ENCODE measurements at regions not wholly inside any gene's neighbourhood (a gene's known extent, or its start where the extent isn't known, plus 50 kb on each side); places are given as distances from the start of the nearest gene placed in this dataset.

DNA sequence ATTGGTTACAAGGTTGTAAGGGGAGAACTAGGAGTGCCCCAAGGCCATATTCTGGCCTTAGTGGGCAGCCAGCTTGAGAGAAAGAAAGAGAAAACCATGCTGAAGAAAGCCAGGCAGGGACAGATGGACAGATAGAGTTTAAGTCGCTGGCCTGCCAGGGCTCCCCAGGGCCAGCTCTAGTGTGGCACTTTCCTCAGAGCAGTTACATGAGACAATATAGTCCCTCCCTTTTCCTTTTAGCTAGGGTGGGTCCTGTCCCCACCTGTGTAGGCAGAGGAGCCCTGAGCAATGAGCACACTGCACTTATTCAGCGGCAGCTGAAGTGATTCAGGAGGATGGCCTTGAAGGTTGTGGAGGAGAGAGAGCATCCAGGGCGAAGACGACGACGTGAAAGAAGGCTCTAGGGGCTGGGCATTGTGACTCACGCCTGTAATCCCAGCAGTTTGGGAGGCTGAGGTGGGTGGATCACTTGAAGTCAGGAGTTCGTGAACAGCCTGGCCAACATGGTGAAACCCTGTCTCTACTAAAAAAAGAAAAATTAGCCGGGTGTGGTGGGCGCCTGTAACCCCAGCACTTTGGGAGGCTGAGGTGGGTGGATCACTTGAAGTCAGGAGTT lies 152.0 kb upstream of the SLC1A4 start:
- H3K27ac ChIP-seq (ENCODE audit: extremely low read length, insufficient read depth, low read length) = no peak overlapping the region
- H3K79me2 ChIP-seq (ENCODE audit: insufficient read depth, low read length) = no peaks in the 10 kb centered on the region
- ATAC-seq (peak; percentile 52), FAIRE-seq (no peak), DNase-seq (ENCODE audit: low spot score) (no peak)
- no peak overlapping the region for H3K9ac ChIP-seq (ENCODE audit: insufficient read depth, low read depth, low read length)
- no peak overlapping the region for H2AFZ ChIP-seq (ENCODE audit: low read length)
- H3K9me3 ChIP-seq (ENCODE audit: low read length) = no peaks in the 10 kb centered on the region
- H3K4me1 ChIP-seq (ENCODE audit: insufficient read depth, low read length) = peaks cover 66% of the 10 kb centered on the region
- H3K27me3 ChIP-seq (ENCODE audit: control insufficient read depth in 1 of 2, insufficient read depth in 2 of 2, low read length in 2 of 2) = peaks cover 1 to 4% of the 10 kb centered on the region in 2 experiments; a peak in 3 of 5 replicates
- 29% methylated on average over 10 of the region's 10 CpGs for WGBS (ENCODE audit: low lambda C conversion rate)
- POLR2A ChIA-PET = interaction anchor here (0.7 to 1.8 kb wide), 3 partner anchors 86 to 184 kb away, joined by 3 to 5 read pairs (median 4); partner anchors contain the start of gene SERTAD2
- in situ Hi-C loops (cut with HindIII; ENCODE audit: extremely low pct_ligation_motif_present, low pct_unique_long_range_greater_than_20kb) (no loop called here), intact Hi-C loops (cut with micrococcal nuclease; ENCODE audit: unreplicated experiment) (loop anchor here (2.0 kb wide), 1 partner anchor 22 kb away; no protein-coding TSS in a partner anchor)
- CTCF ChIA-PET (ENCODE audit: low intra/inter-chr PET ratio, low total read pairs) = no interaction called here
- BruUV-seq (replicated peaks) = no TSS peak
- H3K4me3 ChIP-seq (replicated peaks in 1 of 3; ENCODE audit: insufficient read depth in 1 of 3, low read depth in 2 of 3, low read length in 3 of 3) = peak overlapping the region in 1 of 3 experiments; percentile 23; a peak in 2 of 6 replicates
- H3K36me3 ChIP-seq (replicated peaks in 1 of 2; ENCODE audit: control insufficient read depth in 1 of 2, insufficient read depth in 2 of 2, low read length in 2 of 2) = no peaks in the 10 kb centered on the region
- peak overlapping the region; percentile 73 for H3K4me2 ChIP-seq (ENCODE audit: low read depth, low read length)
- H4K20me1 ChIP-seq (ENCODE audit: insufficient read depth, low read length) = no peaks in the 10 kb centered on the region
- TF ChIP-seq, protein P1, sequence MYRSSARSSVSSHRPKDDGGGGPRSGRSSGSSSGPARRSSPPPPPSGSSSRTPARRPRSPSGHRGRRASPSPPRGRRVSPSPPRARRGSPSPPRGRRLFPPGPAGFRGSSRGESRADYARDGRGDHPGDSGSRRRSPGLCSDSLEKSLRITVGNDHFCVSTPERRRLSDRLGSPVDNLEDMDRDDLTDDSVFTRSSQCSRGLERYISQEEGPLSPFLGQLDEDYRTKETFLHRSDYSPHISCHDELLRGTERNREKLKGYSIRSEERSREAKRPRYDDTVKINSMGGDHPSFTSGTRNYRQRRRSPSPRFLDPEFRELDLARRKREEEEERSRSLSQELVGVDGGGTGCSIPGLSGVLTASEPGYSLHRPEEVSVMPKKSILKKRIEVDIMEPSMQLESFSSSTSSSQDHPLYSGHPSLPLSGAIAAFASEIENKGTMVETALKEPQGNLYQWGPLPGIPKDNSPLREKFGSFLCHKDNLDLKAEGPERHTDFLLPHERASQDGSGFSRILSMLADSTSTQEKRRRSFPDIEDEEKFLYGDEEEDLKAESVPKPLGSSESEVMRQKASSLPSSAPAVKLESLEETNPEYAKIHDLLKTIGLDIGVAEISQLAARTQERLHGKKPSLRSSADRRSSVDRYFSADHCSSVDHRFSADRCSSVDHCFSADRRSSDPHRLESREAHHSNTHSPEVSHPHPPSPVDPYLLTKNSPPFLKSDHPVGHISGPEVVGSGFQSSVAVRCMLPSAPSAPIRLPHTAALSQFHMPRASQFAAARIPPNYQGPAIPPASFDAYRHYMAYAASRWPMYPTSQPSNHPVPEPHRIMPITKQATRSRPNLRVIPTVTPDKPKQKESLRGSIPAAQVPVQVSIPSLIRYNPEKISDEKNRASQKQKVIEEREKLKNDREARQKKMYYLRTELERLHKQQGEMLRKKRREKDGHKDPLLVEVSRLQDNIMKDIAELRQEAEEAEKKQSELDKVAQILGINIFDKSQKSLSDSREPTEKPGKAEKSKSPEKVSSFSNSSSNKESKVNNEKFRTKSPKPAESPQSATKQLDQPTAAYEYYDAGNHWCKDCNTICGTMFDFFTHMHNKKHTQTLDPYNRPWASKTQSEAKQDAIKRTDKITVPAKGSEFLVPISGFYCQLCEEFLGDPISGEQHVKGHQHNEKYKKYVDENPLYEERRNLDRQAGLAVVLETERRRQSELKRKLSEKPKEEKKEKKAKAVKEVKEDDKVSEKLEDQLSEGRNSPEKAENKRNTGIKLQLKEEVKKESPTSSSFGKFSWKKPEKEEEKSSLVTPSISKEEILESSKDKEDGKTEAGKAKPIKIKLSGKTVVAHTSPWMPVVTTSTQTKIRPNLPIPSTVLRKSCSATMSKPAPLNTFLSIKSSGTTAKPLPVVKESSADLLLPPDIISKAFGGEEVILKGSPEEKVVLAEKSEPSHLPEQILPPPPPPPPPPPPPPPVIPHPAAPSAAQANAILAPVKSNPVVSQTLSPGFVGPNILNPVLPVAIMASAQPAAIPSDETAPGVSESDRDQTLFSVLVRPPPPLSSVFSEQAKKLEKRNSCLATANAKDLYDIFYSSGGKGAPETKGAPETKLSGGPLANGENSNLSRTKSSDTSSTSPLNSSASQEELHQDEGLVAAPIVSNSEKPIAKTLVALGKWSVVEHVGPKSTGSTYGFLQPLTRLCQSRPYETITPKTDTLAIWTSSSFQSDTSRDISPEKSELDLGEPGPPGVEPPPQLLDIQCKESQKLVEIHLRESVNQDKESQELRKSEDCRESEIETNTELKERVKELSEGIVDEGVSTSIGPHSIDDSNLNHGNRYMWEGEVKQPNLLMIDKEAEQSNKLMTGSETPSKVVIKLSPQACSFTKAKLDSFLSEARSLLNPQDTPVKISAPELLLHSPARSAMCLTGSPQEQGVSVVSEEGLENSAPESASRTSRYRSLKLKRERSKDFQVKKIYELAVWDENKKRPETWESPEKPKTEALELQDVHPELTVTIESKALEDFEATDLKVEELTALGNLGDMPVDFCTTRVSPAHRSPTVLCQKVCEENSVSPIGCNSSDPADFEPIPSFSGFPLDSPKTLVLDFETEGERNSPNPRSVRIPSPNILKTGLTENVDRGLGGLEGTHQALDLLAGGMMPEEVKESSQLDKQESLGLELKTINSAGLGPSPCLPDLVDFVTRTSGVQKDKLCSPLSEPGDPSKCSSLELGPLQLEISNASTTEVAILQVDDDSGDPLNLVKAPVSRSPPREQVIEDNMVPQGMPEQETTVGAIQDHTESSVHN (CRISPR knock-in tag; IDR thresholded peaks at IDR 0.05) = 0 out of 2 replicates have a peak, but pooled peaks have one; percentile 34
- TF ChIP-seq NFKB2 (CRISPR knock-in tag; IDR thresholded peaks at IDR 0.05; ENCODE audit: borderline replicate concordance) (0 out of 2 replicates have a peak, but pooled peaks have one; percentile 31), ZNF891 (CRISPR knock-in tag; IDR thresholded peaks at IDR 0.05) (no peak), ZNF430 (CRISPR knock-in tag; IDR thresholded peaks at IDR 0.05) (no peak), MXD4 (CRISPR knock-in tag; IDR thresholded peaks at IDR 0.05) (0 out of 2 replicates have a peak, but pooled peaks have one; percentile 8), NR2F2 (IDR thresholded peaks at IDR 0.05; ENCODE audit: borderline replicate concordance, low read depth) (no peak), PHF21A (CRISPR knock-in tag; IDR thresholded peaks at IDR 0.05) (0 out of 2 replicates have a peak, but pooled peaks have one; percentile 25), ARNT2 (CRISPR knock-in tag; IDR thresholded peaks at IDR 0.05; ENCODE audit: low read depth) (0 out of 2 replicates have a peak, but pooled peaks have one; percentile 7), KDM5B (CRISPR knock-in tag; IDR thresholded peaks at IDR 0.05; ENCODE audit: borderline replicate concordance) (peak; percentile 47; the same call in 1 of the 2 replicates), ZNF354B (CRISPR knock-in tag; IDR thresholded peaks at IDR 0.05) (0 out of 2 replicates have a peak, but pooled peaks have one; percentile 62)
- TF ChIP-seq, protein P2, sequence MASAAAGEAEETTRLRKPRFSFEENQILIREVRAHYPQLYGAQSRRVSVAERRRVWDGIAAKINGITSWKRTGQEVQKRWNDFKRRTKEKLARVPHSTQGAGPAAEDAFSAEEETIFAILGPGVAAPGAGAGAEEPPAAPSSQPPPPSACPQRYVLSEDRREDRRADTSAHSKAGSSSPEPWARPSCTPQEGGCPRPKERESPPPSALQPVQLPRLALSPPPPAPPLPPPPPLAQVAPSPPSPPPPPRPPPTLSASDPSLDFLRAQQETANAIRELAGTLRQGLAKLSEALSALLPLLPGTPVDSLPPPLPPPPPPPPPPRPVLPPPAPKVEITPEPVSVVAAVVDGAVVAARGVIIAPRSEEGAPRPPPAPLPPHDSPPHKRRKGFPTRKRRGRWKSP (CRISPR knock-in tag; IDR thresholded peaks at IDR 0.05) = 0 out of 2 replicates have a peak, but pooled peaks have one; percentile 5
- TF ChIP-seq, protein P3, sequence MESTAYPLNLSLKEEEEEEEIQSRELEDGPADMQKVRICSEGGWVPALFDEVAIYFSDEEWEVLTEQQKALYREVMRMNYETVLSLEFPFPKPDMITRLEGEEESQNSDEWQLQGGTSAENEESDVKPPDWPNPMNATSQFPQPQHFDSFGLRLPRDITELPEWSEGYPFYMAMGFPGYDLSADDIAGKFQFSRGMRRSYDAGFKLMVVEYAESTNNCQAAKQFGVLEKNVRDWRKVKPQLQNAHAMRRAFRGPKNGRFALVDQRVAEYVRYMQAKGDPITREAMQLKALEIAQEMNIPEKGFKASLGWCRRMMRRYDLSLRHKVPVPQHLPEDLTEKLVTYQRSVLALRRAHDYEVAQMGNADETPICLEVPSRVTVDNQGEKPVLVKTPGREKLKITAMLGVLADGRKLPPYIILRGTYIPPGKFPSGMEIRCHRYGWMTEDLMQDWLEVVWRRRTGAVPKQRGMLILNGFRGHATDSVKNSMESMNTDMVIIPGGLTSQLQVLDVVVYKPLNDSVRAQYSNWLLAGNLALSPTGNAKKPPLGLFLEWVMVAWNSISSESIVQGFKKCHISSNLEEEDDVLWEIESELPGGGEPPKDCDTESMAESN (CRISPR knock-in tag; conservative IDR thresholded peaks at IDR 0.05) = 0 out of 2 replicates have a peak, but pooled peaks have one; percentile 57

Measured in HepG2 (cell line).